ENCODE measurements at regions not wholly inside any gene's neighbourhood (a gene's known extent, or its start where the extent isn't known, plus 50 kb on each side); places are given as distances from the start of the nearest gene placed in this dataset.

DNA sequence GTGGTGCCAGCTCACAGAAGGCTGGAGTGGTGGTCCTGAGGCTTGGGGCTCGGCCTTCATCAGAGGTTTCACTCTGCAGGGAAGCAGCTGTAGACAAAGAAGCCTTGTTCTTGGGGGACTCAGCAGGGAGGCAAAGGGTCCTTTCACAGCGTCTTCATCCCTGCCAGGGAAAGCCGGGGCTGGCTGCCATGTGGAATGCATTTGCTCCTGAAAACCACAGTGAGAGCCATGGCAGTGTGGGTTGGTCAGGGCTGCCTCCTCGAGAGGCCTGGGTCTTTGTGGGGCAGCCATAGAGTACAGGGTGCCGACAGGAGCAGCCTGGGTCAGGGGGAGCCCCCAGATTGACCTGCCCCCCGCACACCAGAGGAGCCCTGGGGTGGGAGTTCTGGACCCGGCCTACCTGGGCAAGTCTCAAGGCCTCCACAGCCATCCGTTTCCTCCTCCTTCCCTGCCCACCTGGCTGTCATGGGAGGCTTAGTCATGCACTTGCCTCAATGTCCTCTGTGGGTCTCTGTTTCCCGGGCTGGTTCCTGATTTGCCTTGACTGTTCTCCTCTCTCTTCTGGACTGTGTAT is 144.0 kb downstream of the CDC5L start:
- no peak for DNase-seq
- ATAC-seq: no peak

DNA sequence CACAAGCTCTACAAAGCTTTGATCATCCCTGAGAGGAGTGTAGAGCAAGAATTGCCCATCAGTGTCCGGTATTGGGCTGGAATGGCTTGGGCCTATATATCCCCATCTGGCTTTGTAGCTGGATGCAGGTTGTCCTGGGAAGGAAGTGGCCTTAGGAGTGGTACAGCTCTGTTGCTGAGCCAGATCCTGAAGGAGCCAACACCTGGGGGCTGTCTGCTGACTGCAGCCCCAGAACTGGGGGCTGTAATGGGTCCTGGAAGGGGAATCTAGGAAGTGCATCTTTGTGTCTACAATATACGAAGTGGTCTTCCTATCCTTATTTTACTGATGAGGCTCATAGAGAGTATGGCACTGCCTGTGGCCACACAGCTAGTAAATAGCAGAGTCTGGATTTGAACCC is 145.9 kb downstream of the CDC5L start:
- DNase-seq (no peak), ATAC-seq (no peak)

DNA sequence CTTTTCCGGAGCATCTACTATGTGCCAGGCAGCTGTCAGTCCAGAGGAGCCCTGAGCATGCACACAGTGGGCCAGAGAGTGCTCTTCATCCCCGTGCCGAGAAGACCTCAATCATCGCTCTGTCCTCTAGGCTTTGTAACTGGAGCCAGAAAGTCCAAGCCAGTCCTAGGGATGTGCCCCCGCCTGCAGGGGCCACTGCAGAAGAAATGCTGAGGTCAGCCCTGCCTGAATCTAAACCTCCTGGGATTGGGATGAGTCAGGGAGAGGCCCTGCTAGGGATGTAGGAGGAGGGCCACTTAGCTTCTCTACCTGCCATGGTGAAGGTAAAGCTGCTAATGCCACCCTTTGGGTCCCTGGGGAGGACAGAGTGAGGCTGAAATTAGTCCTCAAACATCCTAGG is 146.8 kb downstream of the CDC5L start:
- DNase-seq (no peak), ATAC-seq (no peak)

DNA sequence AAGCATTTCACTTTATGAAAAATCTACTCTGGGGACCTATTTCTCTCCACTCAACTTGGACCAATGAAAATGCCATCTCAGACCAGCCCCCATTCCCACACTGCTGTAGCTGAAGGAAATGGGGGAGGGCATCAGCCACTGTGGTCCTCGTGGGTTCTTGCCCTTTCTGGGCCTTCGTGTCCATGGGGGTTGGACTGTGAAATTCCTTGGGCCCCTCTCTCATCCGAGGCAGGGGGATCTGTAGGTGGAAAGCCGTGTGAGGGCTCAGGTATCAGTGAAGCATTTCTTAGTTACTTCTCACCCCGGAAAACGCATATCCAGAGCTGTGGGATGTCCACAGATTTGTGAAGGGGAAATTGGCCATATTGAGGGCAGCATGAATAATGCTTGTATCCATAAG is 147.9 kb downstream of the CDC5L start:
- DNase-seq: no peak
- ATAC-seq: no peak

GRCh38 chr6:44535967-44536366 is 148.5 kb downstream of the CDC5L start:
- ATAC-seq: no peak

DNA sequence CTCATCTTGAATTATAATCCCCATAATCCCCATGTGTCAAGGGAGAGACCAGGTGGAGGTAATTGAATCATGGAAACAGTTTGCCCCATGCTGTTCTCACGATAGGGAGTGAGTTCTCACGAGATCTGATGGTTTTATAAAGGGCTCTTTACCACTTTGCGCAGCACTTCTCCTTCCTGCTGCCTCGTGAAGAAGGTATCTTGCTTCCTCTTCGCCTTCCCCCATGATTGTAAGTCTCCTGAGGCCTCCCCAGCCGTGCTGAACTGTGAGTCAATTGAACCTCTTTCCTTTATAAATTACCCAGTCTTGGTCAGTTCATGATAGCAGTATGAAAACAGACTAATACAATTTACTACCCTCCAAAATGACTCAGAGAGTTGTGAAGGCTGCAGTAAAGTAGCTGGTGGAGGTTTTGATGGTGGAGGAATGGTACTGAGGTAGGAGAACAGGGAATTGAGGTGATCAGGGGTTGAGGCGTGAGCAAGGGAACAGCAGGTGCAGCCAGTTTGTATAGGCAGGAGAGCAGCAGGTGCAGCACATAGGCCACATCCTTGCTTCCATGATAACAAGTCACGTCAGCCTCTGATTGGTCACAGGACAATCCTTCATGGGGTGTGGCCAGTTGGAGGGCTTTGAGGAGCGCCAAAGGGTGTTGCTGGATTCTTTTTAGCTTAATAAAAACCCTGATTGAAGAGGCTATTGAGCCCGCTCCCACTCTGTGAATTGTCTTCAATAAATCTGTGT is 150.0 kb downstream of the CDC5L start:
- DNase-seq: no peak
- ATAC-seq: no peak

More at GRCh38 chr6:44535967-44536366, 148.5 kb downstream of the CDC5L start:
- no peak for DNase-seq

- no peak for ATAC-seq
- DNase-seq: no peak
Observed at GRCh38 chr6:44538131-44538806, 150.8 kb downstream of the CDC5L start.

DNA sequence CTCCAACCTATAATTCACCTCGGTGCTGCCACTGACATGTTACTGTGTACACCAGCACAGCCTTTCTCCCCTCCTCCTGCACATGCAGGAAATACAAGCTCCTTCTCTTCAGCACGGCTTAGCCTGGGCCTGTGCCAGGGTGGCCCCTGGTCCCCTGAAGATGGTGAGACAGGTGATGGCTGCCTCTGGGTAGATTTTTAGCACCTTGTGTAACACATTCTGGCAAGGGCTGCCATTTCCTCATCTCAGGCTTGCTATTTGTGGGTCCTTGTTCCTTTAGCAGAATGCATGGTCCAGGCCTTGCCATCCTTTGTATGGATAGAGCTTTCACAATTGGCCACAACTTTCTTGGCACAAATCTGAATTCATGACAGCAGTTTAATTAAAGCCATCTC is 151.3 kb downstream of the CDC5L start:
- DNase-seq: no peak
- ATAC-seq: no peak

DNA sequence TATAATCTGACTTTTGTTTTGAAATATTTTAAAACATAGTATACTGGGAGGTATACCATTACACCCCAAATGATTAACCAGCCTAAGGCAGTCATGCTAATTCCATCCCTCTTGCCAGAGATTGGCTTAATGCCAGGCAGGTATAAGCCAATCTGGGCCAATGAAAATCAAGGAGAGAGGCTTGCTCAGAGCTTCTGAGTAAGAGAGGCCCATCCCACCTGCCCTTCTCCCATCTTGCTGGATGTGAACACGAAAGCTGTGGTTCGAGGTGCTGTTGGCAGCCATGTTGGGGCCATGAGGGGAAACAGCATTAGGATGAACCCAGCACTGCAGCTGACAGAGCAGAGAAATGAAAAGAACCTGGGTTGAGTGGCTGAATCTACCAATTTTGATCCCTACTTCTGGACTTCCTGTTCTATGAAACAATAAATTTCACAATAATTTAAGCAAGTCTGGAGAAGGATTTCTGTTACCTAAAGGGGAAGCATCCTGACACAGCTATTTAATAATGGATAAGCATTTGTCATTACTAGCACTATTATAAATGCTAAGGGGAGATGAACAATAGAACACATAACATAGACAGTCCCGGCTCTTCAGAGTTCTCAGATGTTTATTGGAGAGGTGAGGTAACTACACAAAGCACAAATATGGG is 152.3 kb downstream of the CDC5L start:
- DNase-seq (no peak), ATAC-seq (no peak)

DNA sequence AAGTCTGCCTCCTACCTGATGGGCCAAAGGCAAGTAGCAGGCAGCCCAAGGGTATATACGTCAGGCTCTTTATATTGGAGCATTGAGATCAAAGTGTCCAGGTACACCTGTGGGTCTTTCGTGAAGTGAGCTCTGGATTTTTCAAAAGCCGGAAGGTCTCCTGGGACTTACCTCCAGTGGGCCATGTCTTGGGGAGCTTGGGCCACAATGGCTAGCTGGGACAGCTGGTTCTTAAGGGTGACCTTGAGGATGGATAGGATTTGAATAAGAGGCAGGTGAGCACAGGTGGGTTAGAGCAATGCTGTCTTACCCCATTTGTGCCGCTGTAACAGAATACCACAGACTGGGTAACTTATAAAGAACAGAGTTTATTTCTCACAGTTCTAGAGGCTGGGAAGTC is 153.4 kb downstream of the CDC5L start:
- DNase-seq (no peak), ATAC-seq (no peak)

- no peak for DNase-seq
- ATAC-seq: no peak
Observed at GRCh38 chr6:44542401-44543116, 155.1 kb downstream of the CDC5L start.

DNA sequence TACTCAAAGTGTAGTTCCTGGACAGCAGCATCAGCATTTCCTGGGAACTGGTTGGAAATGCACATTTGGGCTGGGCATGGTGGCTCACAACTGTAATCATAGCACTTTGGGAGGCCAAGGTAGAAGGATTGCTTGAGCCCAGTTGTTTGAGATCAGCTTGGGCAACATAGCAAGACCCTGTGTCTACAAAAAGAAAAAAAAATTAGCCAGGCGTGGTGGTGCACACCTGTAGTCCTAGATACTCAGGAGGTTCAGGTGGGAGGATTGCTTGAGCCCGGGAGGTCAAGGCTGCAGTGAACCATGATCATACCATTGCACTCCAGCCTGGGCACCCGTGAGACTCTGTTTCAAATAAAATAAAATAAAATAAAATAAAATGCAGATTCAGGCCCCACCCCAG is 156.2 kb downstream of the CDC5L start:
- ATAC-seq: no peak
- no peak for DNase-seq

DNA sequence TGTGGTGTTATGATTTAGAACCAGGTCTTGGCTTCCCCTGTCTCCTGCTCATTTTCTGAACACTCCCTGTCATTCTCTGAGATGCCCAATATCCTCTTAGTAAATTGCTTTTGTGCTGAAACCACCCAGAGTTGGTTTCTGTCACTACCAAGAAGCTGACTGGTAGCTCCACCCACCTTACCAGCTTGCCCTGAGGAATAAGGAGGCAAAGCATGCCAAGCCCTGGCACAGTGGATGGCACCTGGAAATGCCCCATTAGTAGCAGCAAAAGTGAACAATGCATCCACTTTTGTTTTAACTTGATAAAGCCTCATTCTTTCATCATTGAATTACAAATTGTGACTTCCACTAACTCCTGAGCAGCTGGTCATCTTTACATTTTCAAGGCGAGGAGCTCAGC is 157.7 kb downstream of the CDC5L start:
- DNase-seq (no peak), ATAC-seq (no peak)

DNA sequence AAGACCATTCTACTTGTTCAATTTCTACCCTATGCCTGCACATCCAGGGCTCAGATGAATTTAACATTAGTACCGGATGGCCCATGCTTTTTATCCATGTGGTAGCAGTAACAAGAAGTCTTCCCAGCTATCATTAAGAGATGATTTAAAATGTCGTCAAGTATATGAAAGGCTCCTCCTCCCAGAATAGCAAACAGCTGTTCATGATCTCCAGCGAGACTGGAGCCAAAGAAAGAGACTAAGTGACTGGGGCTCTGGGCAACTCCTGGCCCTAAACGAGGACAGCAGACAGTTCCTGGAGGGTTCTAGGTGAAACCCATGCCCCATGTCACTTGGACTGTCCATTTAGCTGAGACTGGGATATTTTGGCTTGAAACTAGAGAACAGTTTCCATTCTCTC is 160.8 kb downstream of the CDC5L start:
- no peak for DNase-seq
- no peak for ATAC-seq

DNA sequence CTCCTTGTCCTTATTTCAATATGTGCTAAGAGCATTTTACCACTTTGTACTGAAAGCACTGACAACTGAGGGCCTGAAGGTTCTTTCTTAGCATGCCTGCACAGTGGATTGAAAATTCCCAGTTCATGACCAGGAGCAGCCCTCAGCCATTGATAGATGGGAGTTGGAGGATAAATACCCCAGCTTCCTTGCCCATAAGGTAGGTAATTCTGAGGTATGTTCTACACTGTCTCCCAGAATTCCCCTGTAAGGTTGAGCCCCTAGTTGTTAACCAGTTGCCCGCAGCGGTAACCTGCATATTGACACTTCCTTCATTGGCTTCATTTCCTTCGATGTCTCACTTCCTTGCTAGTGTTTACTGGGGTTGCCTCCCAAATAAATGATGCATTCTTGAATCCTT is 162.0 kb downstream of the CDC5L start:
- DNase-seq (no peak), ATAC-seq (no peak)

- DNase-seq (no peak), ATAC-seq (no peak)
Observed at GRCh38 chr6:44554194-44554593, 166.7 kb downstream of the CDC5L start.

DNA sequence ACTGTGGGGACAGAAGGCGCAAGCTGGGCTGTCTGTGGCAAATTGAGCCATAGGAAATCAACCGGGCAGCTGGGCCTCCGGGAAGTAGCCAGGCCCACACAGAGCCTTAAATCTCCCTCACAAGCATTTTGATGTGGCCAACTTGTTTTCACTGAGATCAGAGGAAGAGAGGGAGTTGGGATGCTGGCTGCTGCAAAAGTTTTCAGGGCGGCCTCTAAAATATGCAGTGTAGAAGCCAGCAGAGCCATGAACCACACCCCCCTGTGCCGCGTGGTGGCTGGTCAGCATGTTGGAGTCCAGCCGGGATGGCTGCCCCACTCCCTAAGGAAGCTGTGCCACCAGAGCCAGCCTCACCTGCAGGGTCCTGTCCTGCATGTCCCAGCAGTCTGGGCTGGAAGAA is 167.4 kb downstream of the CDC5L start:
- ATAC-seq: no peak
- no peak for DNase-seq

DNA sequence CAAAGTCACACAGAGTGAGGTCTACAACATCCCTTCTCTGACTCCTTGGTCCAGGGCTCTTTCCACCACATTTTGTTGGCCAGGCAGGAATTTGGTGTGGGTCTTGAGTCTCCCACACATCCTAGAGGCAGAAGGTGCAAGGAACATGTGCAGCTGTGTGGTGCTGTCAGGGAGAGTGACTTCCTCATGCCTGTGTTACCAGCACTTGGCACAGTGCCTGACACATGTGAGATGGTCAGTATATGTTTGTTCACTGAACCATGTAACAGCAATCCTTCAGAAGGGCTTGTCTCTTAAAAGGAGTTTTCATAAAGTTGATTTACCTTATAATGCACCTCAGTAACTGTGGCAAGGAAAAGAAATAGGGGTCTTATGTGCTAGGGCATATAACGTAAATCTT is 168.5 kb downstream of the CDC5L start:
- ATAC-seq: no peak

DNA sequence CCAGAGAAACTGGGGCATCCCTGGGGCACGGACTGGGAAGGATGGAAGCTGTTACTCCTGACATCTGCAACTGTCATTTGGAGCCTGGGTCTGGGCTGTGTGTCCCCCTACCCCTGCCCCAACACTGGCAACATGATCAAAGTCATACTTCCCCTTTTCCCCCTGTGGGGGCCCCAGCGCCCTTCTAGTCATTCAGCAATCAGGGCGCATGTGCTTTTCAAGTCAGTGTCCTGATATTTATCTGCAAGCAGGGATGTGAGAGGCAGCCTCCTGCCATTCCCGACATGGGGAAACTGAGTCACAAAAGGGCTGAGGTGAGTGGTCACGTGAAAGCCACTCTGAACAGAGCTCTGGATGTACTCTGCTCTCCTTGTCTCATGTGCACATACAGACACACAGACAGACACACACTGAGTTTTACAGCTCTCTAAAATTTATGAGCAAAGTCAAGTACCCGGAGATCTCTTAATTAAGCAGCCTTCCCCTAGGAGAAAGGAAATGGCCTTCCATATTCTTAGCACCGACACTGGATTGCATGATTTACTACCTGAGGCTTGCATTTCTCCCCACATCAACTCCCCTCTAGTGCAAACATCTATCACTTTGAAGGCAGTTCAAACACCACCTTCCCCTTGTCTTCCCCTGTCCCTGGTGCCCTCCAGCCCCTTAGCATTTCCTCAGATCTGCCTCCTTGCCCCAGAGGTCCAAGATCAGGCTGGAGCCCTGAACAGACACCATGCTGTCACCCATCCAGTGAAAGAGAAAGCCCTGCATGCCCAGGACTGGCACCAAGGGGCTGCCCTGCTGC is 170.7 kb downstream of the CDC5L start:
- DNase-seq (no peak), ATAC-seq (no peak)

More for the DNA sequence above, 168.5 kb downstream of the CDC5L start:
- no peak for DNase-seq

DNA sequence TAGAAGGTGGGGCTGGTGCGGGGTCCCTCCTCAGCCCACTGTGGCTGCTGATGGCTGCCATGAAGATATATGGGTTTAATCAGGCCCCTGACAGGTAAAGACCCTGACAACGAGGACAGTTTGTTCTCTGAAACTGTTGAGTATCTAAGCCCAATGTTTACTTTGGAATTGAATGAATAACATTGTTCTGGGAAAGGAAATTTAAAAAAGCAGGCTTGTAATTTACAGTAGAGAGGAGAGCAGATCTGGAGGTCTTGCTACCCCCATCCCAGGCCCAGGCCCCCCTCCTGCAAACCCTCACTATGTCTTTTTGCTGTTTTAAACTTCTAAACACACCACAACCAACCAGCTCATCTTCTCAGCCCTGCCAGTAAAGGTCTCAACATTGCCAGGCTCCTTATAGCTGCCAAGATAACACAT is 171.3 kb downstream of the CDC5L start:
- DNase-seq: no peak
- ATAC-seq: no peak

DNA sequence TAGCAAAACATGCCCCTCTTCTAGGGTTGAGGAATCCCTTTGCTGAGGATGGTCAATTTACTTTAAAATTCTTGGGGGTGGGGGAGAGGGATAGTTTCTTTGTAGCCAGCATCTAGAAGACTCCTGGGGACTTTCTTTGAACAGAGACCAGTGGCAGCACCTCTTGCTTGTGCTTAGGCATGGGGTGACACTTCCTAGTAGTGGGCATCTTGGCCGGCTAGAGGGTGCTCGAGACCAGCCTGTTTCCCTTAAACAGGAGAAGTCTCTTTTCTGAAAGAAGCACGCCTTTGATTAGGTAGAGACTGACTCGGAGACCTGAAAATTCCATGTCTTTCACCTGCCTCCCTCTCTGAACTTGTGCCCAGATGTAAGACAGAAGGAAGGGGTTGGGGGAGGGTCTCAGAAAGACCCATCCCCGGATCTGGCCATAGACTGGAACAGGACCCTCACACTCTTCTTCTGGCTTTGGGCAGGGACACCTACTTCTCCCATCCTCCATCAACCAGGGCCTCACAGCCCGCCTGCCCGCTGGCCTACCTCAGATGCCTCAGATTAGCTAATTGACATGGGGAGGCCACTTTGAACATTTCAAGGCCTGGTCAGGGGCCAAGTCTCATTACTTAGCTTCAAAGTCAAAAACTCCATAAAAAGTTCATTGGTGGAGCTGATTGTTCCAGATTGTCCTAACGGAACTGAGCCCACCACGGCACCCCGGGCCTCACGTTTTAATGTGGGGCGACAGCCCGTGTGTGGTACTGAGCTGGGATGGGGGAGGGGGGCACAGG is 172.2 kb downstream of the CDC5L start:
- DNase-seq: no peak
- no peak for ATAC-seq

All from stimulated activated naive CD8-positive, alpha-beta T cell treated with anti-CD3 and anti-CD28 coated beads, Interleukin-15, Interleukin-2, amounts not matched to agents 100 U/mL and 50 U/mL, for 24 hours (primary cell).